PC-3 (cell line): ENCODE measurements at regions not wholly inside any gene's neighbourhood (a gene's known extent, or its start where the extent isn't known, plus 50 kb on each side); places are given as distances from the start of the nearest gene placed in this dataset.

Experiments used
- ATAC-seq: fragments of 200-7000 bp; cut with Tn5 transposase; 2 replicates; pipeline ENCODE4 v1.9.1; 2020; ENCODE audit warnings: mild to moderate bottlenecking, moderate library complexity
- BruUV-seq: library from RNA; stranded (reverse); fragments of 400-500 nt; replicated peaks from 2 replicates; lab custom pipeline; 2021; lab: Mats Ljungman, UMichigan
- CTCF ChIA-PET: fragments of 300-600 bp; sonication (Branson Sonifier 250); formaldehyde crosslinking; loops from one replicate; lab custom pipeline; 2022; ENCODE audit warnings: antibody characterized with exemption; lab: Charles Lee
- POLR2A ChIA-PET: fragments of 300-600 bp; sonication (Branson Sonifier 250); formaldehyde crosslinking; loops from one replicate; lab custom pipeline; 2022; ENCODE audit warnings: antibody characterized with exemption; ENCODE audit not compliant: unreplicated experiment; lab: Charles Lee
- DNase-seq: peaks from one replicate; pipeline ENCODE4 v3.0.0-alpha.2; 2015
- H2AFZ ChIP-seq: fragments of 300-600 bp; sonication (generic); 2 replicates; pipeline ENCODE4 v1.6.0; 2016; ENCODE audit warnings: antibody characterized with exemption, low read length
- H3F3A ChIP-seq: fragments of 300-600 bp; sonication (generic); one replicate; pipeline ENCODE4 v1.6.0; 2017; ENCODE audit warnings: antibody characterized with exemption, low read length, control low read depth, mild to moderate bottlenecking; ENCODE audit not compliant: unreplicated experiment
- H3K27ac ChIP-seq: fragments of 300-600 bp; sonication (generic); 2 replicates; pipeline ENCODE4 v1.5.1; 2016; ENCODE audit warnings: mild to moderate bottlenecking, low read length
- H3K27me3 ChIP-seq: fragments of 300-600 bp; sonication (generic); 2 replicates; pipeline ENCODE4 v1.6.1; 2016; ENCODE audit warnings: low read length, mixed read lengths
- H3K36me3 ChIP-seq: fragments of 300-600 bp; sonication (generic); 2 replicates; pipeline ENCODE4 v1.6.1; 2016; ENCODE audit warnings: low read depth, mixed run types, low read length, mixed read lengths
- H3K4me1 ChIP-seq: fragments of 300-600 bp; sonication (generic); 2 replicates; pipeline ENCODE4 v1.5.1; 2016; ENCODE audit warnings: low read length; ENCODE audit not compliant: insufficient read depth
- H3K4me2 ChIP-seq: fragments of 300-600 bp; sonication (generic); 2 replicates; pipeline ENCODE4 v1.6.0; 2016; ENCODE audit warnings: low read length
- H3K4me3 ChIP-seq: fragments of 300-600 bp; sonication (generic); 2 replicates; pipeline ENCODE4 v1.5.1; 2016; ENCODE audit warnings: mild to moderate bottlenecking, low read length, mixed read lengths
- H3K79me2 ChIP-seq: fragments of 300-600 bp; sonication (generic); 2 replicates; pipeline ENCODE4 v1.6.1; 2017; ENCODE audit warnings: low read length, mixed read lengths
- H3K9ac ChIP-seq: fragments of 300-600 bp; sonication (generic); 2 replicates; pipeline ENCODE4 v1.6.0; 2016; ENCODE audit warnings: mild to moderate bottlenecking, low read length
- H3K9me2 ChIP-seq: fragments of 300-600 bp; sonication (generic); replicated peaks from 2 replicates; pipeline ENCODE4 v1.6.1; 2016; ENCODE audit warnings: mixed run types, low read length, mixed read lengths
- H3K9me3 ChIP-seq: fragments of 300-600 bp; sonication (generic); 2 replicates; pipeline ENCODE4 v1.6.1; 2016; ENCODE audit warnings: low read length, mixed read lengths
- H4K20me1 ChIP-seq: fragments of 300-600 bp; sonication (generic); 2 replicates; pipeline ENCODE4 v1.6.1; 2016; ENCODE audit warnings: low read length, mixed read lengths
- CTCF ChIP-seq: fragments of 300-600 bp; sonication (generic); conservative IDR thresholded peaks from 2 replicates; pipeline ENCODE4 v1.5.1; 2017; ENCODE audit warnings: antibody characterized with exemption, low read depth, mild to moderate bottlenecking, low read length
- EZH2 ChIP-seq: fragments of 300-600 bp; sonication (generic); IDR thresholded peaks from one replicate; pipeline ENCODE4 v1.6.1; 2017; ENCODE audit warnings: antibody characterized with exemption, mild to moderate bottlenecking, low read length; ENCODE audit not compliant: unreplicated experiment
- EZH2phosphoT487 ChIP-seq: fragments of 300-600 bp; sonication (generic); IDR thresholded peaks from 2 replicates; pipeline ENCODE4 v1.6.1; 2018; ENCODE audit warnings: mild to moderate bottlenecking, antibody characterized with exemption, low read length, borderline replicate concordance
- intact Hi-C: fragments of 100-400 bp; cut with micrococcal nuclease; formaldehyde crosslinking; loops from 2 replicates; pipeline ENCODE4 v1.9.0; 2023

GRCh38 chr11:135046556-135046955 is 634.5 kb upstream of the B3GAT1 start:
- CTCF ChIA-PET, result no interaction called here
- no peak overlapping the region for H3K4me2 ChIP-seq
- no peaks in the 10 kb centered on the region for H3K36me3 ChIP-seq
- no peak for DNase-seq
- H3K9me2 ChIP-seq, result no peaks in the 10 kb centered on the region
- H3K9ac ChIP-seq, result no peak overlapping the region
- H3K79me2 ChIP-seq, result no peaks in the 10 kb centered on the region
- TF ChIP-seq EZH2phosphoT487 (no peak), CTCF (no peak), EZH2 (no peak)
- H4K20me1 ChIP-seq, result no peaks in the 10 kb centered on the region
- H3K9me3 ChIP-seq, result no peaks in the 10 kb centered on the region
- intact Hi-C loops, result no loop called here
- no TSS peak for BruUV-seq
- H3K27me3 ChIP-seq, result peaks cover 18% of the 10 kb centered on the region
- no peaks in the 10 kb centered on the region for H3F3A ChIP-seq
- no peak for ATAC-seq
- H3K27ac ChIP-seq, result no peak overlapping the region
- POLR2A ChIA-PET, result no interaction called here
- H2AFZ ChIP-seq, result no peak overlapping the region
- H3K4me1 ChIP-seq, result no peaks in the 10 kb centered on the region
- no peak overlapping the region for H3K4me3 ChIP-seq

GRCh38 chr11:135043434-135043833 is 631.4 kb upstream of the B3GAT1 start:
- Histone ChIP-seq H3K9me3 (no peaks in the 10 kb centered on the region), H3K27ac (no peak overlapping the region), H3K4me1 (no peaks in the 10 kb centered on the region), H3K9me2 (no peaks in the 10 kb centered on the region), H3F3A (no peaks in the 10 kb centered on the region), H3K79me2 (no peaks in the 10 kb centered on the region), H2AFZ (no peak overlapping the region), H3K4me3 (no peak overlapping the region), H3K36me3 (no peaks in the 10 kb centered on the region), H4K20me1 (no peaks in the 10 kb centered on the region), H3K4me2 (no peak overlapping the region), H3K9ac (no peak overlapping the region), H3K27me3 (peaks cover 22% of the 10 kb centered on the region)
- intact Hi-C loops, result no loop called here
- CTCF ChIA-PET, result no interaction called here
- POLR2A ChIA-PET, result no interaction called here
- no TSS peak for BruUV-seq
- no peak for DNase-seq
- TF ChIP-seq CTCF, result no peak
- no peak for TF ChIP-seq EZH2
- TF ChIP-seq EZH2phosphoT487, result no peak
- no peak for ATAC-seq

- H3K9me3 ChIP-seq, result no peaks in the 10 kb centered on the region
- H3K27ac ChIP-seq, result no peak overlapping the region
- ChIA-PET POLR2A (no interaction called here), CTCF (no interaction called here)
- BruUV-seq, result no TSS peak
- H3K4me2 ChIP-seq, result no peak overlapping the region
- no peak overlapping the region for H2AFZ ChIP-seq
- H3F3A ChIP-seq, result no peaks in the 10 kb centered on the region
- H3K9ac ChIP-seq, result no peak overlapping the region
- intact Hi-C loops, result no loop called here
- ATAC-seq (no peak), DNase-seq (no peak)
- H3K4me1 ChIP-seq, result no peaks in the 10 kb centered on the region
- no peak overlapping the region for H3K4me3 ChIP-seq
- no peaks in the 10 kb centered on the region for H3K9me2 ChIP-seq
- no peaks in the 10 kb centered on the region for H3K36me3 ChIP-seq
- TF ChIP-seq CTCF (no peak), EZH2phosphoT487 (no peak), EZH2 (no peak)
- H3K27me3 ChIP-seq, result peaks cover 8% of the 10 kb centered on the region
- H4K20me1 ChIP-seq, result no peaks in the 10 kb centered on the region
- H3K79me2 ChIP-seq, result no peaks in the 10 kb centered on the region
These were observed 625.8 kb upstream of the B3GAT1 start for GRCh38 chr11:135037828-135038227.
